ENCODE measurements at regions not wholly inside any gene's neighbourhood (a gene's known extent, or its start where the extent isn't known, plus 50 kb on each side); places are given as distances from the start of the nearest gene placed in this dataset.
"Not testable (repeated sequence)": the region's sequence is repeated elsewhere in the genome, so short reads cannot be mapped to it uniquely, and the experiment has no call there.

GRCh38 chr10:37067576-37067975 is 57.8 kb upstream of the ANKRD30A start:
- no peak for DNase-seq (ENCODE audit: low read depth, low spot score)

- DNase-seq (ENCODE audit: low read depth, low spot score), result not testable (repeated sequence)
Observed at GRCh38 chr10:37062296-37062695, 63.1 kb upstream of the ANKRD30A start.

- no peak for DNase-seq (ENCODE audit: low read depth, low spot score)
Observed at GRCh38 chr10:37057261-37057660, 68.1 kb upstream of the ANKRD30A start.

GRCh38 chr10:37053476-37053875 is 71.9 kb upstream of the ANKRD30A start:
- DNase-seq (ENCODE audit: low read depth, low spot score), result no peak

- DNase-seq (ENCODE audit: low read depth, low spot score), result not testable (repeated sequence)
Observed at GRCh38 chr10:37049982-37050381, 75.4 kb upstream of the ANKRD30A start.

GRCh38 chr10:37044319-37044718 is 81.1 kb upstream of the ANKRD30A start:
- not testable (repeated sequence) for DNase-seq (ENCODE audit: low read depth, low spot score)

GRCh38 chr10:37035853-37036252 is 89.5 kb upstream of the ANKRD30A start:
- DNase-seq (ENCODE audit: low read depth, low spot score), result no peak

- DNase-seq (ENCODE audit: low read depth, low spot score), result no peak
Observed at GRCh38 chr10:37015498-37015897, 109.9 kb upstream of the ANKRD30A start.

GRCh38 chr10:37010741-37011140 is 114.7 kb upstream of the ANKRD30A start:
- no peak for DNase-seq (ENCODE audit: low read depth, low spot score)

- not testable (repeated sequence) for DNase-seq (ENCODE audit: low read depth, low spot score)
Observed at GRCh38 chr10:37008276-37008675, 117.1 kb upstream of the ANKRD30A start.

- no peak for DNase-seq (ENCODE audit: low read depth, low spot score)
Observed at GRCh38 chr10:37003126-37003525, 122.3 kb upstream of the ANKRD30A start.

- DNase-seq (ENCODE audit: low read depth, low spot score), result not testable (repeated sequence)
Observed at GRCh38 chr10:36995806-36996205, 129.6 kb upstream of the ANKRD30A start.

GRCh38 chr10:36994886-36995285 is 130.5 kb upstream of the ANKRD30A start:
- DNase-seq (ENCODE audit: low read depth, low spot score), result no peak

- DNase-seq (ENCODE audit: low read depth, low spot score), result no peak
Observed at GRCh38 chr10:36989233-36989632, 136.2 kb upstream of the ANKRD30A start.

- DNase-seq (ENCODE audit: low read depth, low spot score), result no peak
Observed at GRCh38 chr10:36946598-36946997, 178.8 kb upstream of the ANKRD30A start.

- DNase-seq (ENCODE audit: low read depth, low spot score), result no peak
Observed at GRCh38 chr10:36943544-36943943, 181.9 kb upstream of the ANKRD30A start.

- no peak for DNase-seq (ENCODE audit: low read depth, low spot score)
Observed at GRCh38 chr10:36942616-36943015, 182.8 kb upstream of the ANKRD30A start.

GRCh38 chr10:36903040-36903439 is 222.4 kb upstream of the ANKRD30A start:
- DNase-seq (ENCODE audit: low read depth, low spot score), result no peak

- no peak for DNase-seq (ENCODE audit: low read depth, low spot score)
Observed at GRCh38 chr10:36899652-36900051, 225.7 kb upstream of the ANKRD30A start.

- DNase-seq (ENCODE audit: low read depth, low spot score), result no peak
Observed at GRCh38 chr10:36888925-36889573, 236.3 kb upstream of the ANKRD30A start.

GRCh38 chr10:36886303-36886891 is 239.0 kb upstream of the ANKRD30A start:
- no peak for DNase-seq (ENCODE audit: low read depth, low spot score)

- no peak for DNase-seq (ENCODE audit: low read depth, low spot score)
Observed at GRCh38 chr10:36885746-36886145, 239.7 kb upstream of the ANKRD30A start.

- no peak for DNase-seq (ENCODE audit: low read depth, low spot score)
Observed at GRCh38 chr10:36882781-36883180, 242.6 kb upstream of the ANKRD30A start.

- DNase-seq (ENCODE audit: low read depth, low spot score), result no peak
Observed at GRCh38 chr10:36880898-36881297, 244.5 kb upstream of the ANKRD30A start.

All from brain pericyte (primary cell).